ENCODE measurements at regions not wholly inside any gene's neighbourhood (a gene's known extent, or its start where the extent isn't known, plus 50 kb on each side); places are given as distances from the start of the nearest gene placed in this dataset.

GRCh38 chr2:188202777-188203176, 88.9 kb upstream of the GULP1 start:
- H3K4me3 ChIP-seq: no peak overlapping the region
- whole genome bisulfite sequencing, 5 donors: 92 to 98% (median 94%) methylated on average over 1 of the region's 1 CpG
- no peaks in the 10 kb centered on the region for H3K36me3 ChIP-seq
- H3K27me3 ChIP-seq: no peaks in the 10 kb centered on the region
- H3K4me1 ChIP-seq: no peaks in the 10 kb centered on the region
- H3K27ac ChIP-seq: no peak overlapping the region
- no peak for DNase-seq
- no peaks in the 10 kb centered on the region for H3K9me3 ChIP-seq
- no peak for TF ChIP-seq POLR2A (IDR thresholded peaks at IDR 0.05)
- TF ChIP-seq EP300 (IDR thresholded peaks at IDR 0.05): no peak
- TF ChIP-seq, protein P1, sequence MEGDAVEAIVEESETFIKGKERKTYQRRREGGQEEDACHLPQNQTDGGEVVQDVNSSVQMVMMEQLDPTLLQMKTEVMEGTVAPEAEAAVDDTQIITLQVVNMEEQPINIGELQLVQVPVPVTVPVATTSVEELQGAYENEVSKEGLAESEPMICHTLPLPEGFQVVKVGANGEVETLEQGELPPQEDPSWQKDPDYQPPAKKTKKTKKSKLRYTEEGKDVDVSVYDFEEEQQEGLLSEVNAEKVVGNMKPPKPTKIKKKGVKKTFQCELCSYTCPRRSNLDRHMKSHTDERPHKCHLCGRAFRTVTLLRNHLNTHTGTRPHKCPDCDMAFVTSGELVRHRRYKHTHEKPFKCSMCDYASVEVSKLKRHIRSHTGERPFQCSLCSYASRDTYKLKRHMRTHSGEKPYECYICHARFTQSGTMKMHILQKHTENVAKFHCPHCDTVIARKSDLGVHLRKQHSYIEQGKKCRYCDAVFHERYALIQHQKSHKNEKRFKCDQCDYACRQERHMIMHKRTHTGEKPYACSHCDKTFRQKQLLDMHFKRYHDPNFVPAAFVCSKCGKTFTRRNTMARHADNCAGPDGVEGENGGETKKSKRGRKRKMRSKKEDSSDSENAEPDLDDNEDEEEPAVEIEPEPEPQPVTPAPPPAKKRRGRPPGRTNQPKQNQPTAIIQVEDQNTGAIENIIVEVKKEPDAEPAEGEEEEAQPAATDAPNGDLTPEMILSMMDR (IDR thresholded peaks at IDR 0.05): no peak
- TF ChIP-seq POLR2AphosphoS5 (IDR thresholded peaks at IDR 0.05): no peak
- intact Hi-C loops (cut with DNase I; ENCODE audit: low total_unique reads): no loop called here

GRCh38 chr2:188203776-188204175, 87.9 kb upstream of the GULP1 start:
- 89 to 97% (median 92%) methylated on average over 2 of the region's 2 CpGs for whole genome bisulfite sequencing, 5 donors

GRCh38 chr2:188204824-188205223, 86.8 kb upstream of the GULP1 start:
- Histone ChIP-seq H3K4me1 (no peaks in the 10 kb centered on the region), H3K36me3 (no peaks in the 10 kb centered on the region), H3K27me3 (no peaks in the 10 kb centered on the region), H3K27ac (no peak overlapping the region), H3K9me3 (no peaks in the 10 kb centered on the region), H3K4me3 (no peak overlapping the region)
- TF ChIP-seq POLR2A (IDR thresholded peaks at IDR 0.05) (no peak), EP300 (IDR thresholded peaks at IDR 0.05) (no peak), POLR2AphosphoS5 (IDR thresholded peaks at IDR 0.05) (no peak)
- TF ChIP-seq, protein P1 (IDR thresholded peaks at IDR 0.05): no peak
- no peak for DNase-seq
- intact Hi-C loops (cut with DNase I; ENCODE audit: low total_unique reads): no loop called here
- WGBS, 5 donors: 32 to 62% (median 57%) methylated on average over 1 of the region's 1 CpG

More at GRCh38 chr2:188203776-188204175, 87.9 kb upstream of the GULP1 start:
- Histone ChIP-seq H3K27me3 (no peaks in the 10 kb centered on the region), H3K4me1 (no peaks in the 10 kb centered on the region), H3K4me3 (no peak overlapping the region), H3K9me3 (no peaks in the 10 kb centered on the region), H3K36me3 (no peaks in the 10 kb centered on the region), H3K27ac (no peak overlapping the region)
- DNase-seq: no peak
- TF ChIP-seq POLR2A (IDR thresholded peaks at IDR 0.05) (no peak), EP300 (IDR thresholded peaks at IDR 0.05) (no peak), POLR2AphosphoS5 (IDR thresholded peaks at IDR 0.05) (no peak)
- TF ChIP-seq, protein P1 (IDR thresholded peaks at IDR 0.05): no peak
- intact Hi-C loops (cut with DNase I; ENCODE audit: low total_unique reads): no loop called here

- TF ChIP-seq POLR2A (IDR thresholded peaks at IDR 0.05) (no peak), POLR2AphosphoS5 (IDR thresholded peaks at IDR 0.05) (no peak), EP300 (IDR thresholded peaks at IDR 0.05) (no peak)
- TF ChIP-seq, protein P1 (IDR thresholded peaks at IDR 0.05): no peak
- WGBS, 5 donors: 91 to 95% (median 94%) methylated on average over 7 of the region's 7 CpGs
- H3K4me1 ChIP-seq: no peaks in the 10 kb centered on the region
- H3K9me3 ChIP-seq: no peaks in the 10 kb centered on the region
- H3K27me3 ChIP-seq: no peaks in the 10 kb centered on the region
- H3K27ac ChIP-seq: no peak overlapping the region
- no peaks in the 10 kb centered on the region for H3K36me3 ChIP-seq
- DNase-seq: no peak
- intact Hi-C loops (cut with DNase I; ENCODE audit: low total_unique reads): no loop called here
- H3K4me3 ChIP-seq: no peak overlapping the region
These were observed 84.1 kb upstream of the GULP1 start for GRCh38 chr2:188207554-188207953.

All from stomach (tissue), 8 donors.